ENCODE measurements at regions not wholly inside any gene's neighbourhood (a gene's known extent, or its start where the extent isn't known, plus 50 kb on each side); places are given as distances from the start of the nearest gene placed in this dataset.

- Histone ChIP-seq H3K27ac (ENCODE audit: low read depth, low read length) (no peak overlapping the region), H3K4me3 (ENCODE audit: low read depth, low read length) (no peak overlapping the region), H3K4me1 (ENCODE audit: control insufficient read depth, insufficient read depth, low read length) (peaks cover under 1% of the 10 kb centered on the region; the same call in 1 of the 2 replicates), H3K36me3 (ENCODE audit: control insufficient read depth, insufficient read depth, low read length) (no peaks in the 10 kb centered on the region), H3K27me3 (ENCODE audit: control insufficient read depth, insufficient read depth, low read length) (no peaks in the 10 kb centered on the region), H3K9ac (ENCODE audit: low read length) (no peak overlapping the region), H3K9me3 (ENCODE audit: control insufficient read depth, insufficient read depth, low read depth, low read length) (peaks cover 8% of the 10 kb centered on the region; the same call in 1 of the 2 replicates)
Observed at GRCh38 chr10:121662531-121662930, 64.3 kb upstream of the FGFR2 start.

- Histone ChIP-seq H3K4me1 (ENCODE audit: control insufficient read depth, insufficient read depth, low read length) (no peaks in the 10 kb centered on the region), H3K27ac (ENCODE audit: low read depth, low read length) (no peak overlapping the region), H3K9me3 (ENCODE audit: control insufficient read depth, insufficient read depth, low read depth, low read length) (peaks cover 8% of the 10 kb centered on the region; the same call in 1 of the 2 replicates)
Observed at GRCh38 chr10:121661451-121661851, 63.2 kb upstream of the FGFR2 start.

GRCh38 chr10:121659236-121659635, 61.0 kb upstream of the FGFR2 start:
- H3K27me3 ChIP-seq (ENCODE audit: control insufficient read depth, insufficient read depth, low read length): no peaks in the 10 kb centered on the region
- no peak overlapping the region for H3K9ac ChIP-seq (ENCODE audit: low read length)
- H3K9me3 ChIP-seq (ENCODE audit: control insufficient read depth, insufficient read depth, low read depth, low read length): no peaks in the 10 kb centered on the region
- H3K4me3 ChIP-seq (ENCODE audit: low read depth, low read length): no peak overlapping the region
- H3K4me1 ChIP-seq (ENCODE audit: control insufficient read depth, insufficient read depth, low read length): peaks cover 2% of the 10 kb centered on the region
- H3K36me3 ChIP-seq (ENCODE audit: control insufficient read depth, insufficient read depth, low read length): no peaks in the 10 kb centered on the region
- H3K27ac ChIP-seq (ENCODE audit: low read depth, low read length): no peak overlapping the region

More at GRCh38 chr10:121661451-121661851, 63.2 kb upstream of the FGFR2 start:
- no peaks in the 10 kb centered on the region for H3K27me3 ChIP-seq (ENCODE audit: control insufficient read depth, insufficient read depth, low read length)
- H3K36me3 ChIP-seq (ENCODE audit: control insufficient read depth, insufficient read depth, low read length): no peaks in the 10 kb centered on the region
- no peak overlapping the region for H3K4me3 ChIP-seq (ENCODE audit: low read depth, low read length)
- H3K9ac ChIP-seq (ENCODE audit: low read length): no peak overlapping the region

DNA sequence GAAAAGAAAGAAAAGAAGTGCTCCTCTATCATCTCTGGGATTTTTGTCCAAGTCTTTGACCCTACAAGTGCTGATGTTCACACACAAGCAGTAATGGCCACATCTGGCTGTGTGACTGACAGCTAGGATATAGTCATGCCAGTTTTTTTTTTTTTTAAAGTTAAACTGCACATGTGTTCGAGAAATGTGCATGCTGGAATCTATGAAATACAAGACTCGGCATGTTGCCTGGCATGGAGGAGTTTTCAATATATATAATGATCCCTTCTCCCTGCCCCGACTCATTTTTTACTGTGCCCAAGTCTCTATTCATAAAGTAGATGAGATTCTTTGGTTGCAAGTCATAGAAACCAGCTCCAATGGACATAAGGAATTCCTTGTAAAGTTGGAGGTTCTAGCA, 60.4 kb upstream of the FGFR2 start:
- H3K9me3 ChIP-seq (ENCODE audit: control insufficient read depth, insufficient read depth, low read depth, low read length): peaks cover 6% of the 10 kb centered on the region; the same call in 1 of the 2 replicates

DNA sequence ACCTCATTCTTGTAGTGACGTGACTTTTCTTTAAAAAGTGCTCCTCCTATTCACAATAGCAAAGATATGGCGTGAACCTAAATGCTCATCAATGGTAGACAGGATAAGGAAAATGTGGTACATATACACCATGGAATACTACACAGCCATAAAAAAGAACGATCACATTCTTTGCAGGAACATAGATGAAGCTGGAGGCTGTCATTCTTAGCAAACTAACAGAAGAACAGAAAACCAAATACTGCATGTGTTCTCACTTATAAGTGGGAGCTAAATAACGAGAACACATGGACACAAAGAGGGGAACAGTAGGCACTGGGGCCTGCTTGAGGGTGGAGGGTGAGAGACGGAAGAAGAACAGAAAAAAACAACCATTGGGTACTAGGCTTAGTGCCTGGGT, 59.9 kb upstream of the FGFR2 start:
- H3K27me3 ChIP-seq (ENCODE audit: control insufficient read depth, insufficient read depth, low read length): no peaks in the 10 kb centered on the region
- peaks cover 8% of the 10 kb centered on the region; the same call in 1 of the 2 replicates for H3K9me3 ChIP-seq (ENCODE audit: control insufficient read depth, insufficient read depth, low read depth, low read length)
- H3K36me3 ChIP-seq (ENCODE audit: control insufficient read depth, insufficient read depth, low read length): no peaks in the 10 kb centered on the region
- H3K4me1 ChIP-seq (ENCODE audit: control insufficient read depth, insufficient read depth, low read length): peaks cover 5% of the 10 kb centered on the region
- no peak overlapping the region for H3K27ac ChIP-seq (ENCODE audit: low read depth, low read length)
- no peak overlapping the region for H3K9ac ChIP-seq (ENCODE audit: low read length)
- no peak overlapping the region for H3K4me3 ChIP-seq (ENCODE audit: low read depth, low read length)

More for the DNA sequence above, 60.4 kb upstream of the FGFR2 start:
- H3K4me3 ChIP-seq (ENCODE audit: low read depth, low read length): no peak overlapping the region
- H3K4me1 ChIP-seq (ENCODE audit: control insufficient read depth, insufficient read depth, low read length): peaks cover 5% of the 10 kb centered on the region
- H3K27ac ChIP-seq (ENCODE audit: low read depth, low read length): no peak overlapping the region
- H3K27me3 ChIP-seq (ENCODE audit: control insufficient read depth, insufficient read depth, low read length): no peaks in the 10 kb centered on the region
- no peaks in the 10 kb centered on the region for H3K36me3 ChIP-seq (ENCODE audit: control insufficient read depth, insufficient read depth, low read length)
- no peak overlapping the region for H3K9ac ChIP-seq (ENCODE audit: low read length)

- H3K4me1 ChIP-seq (ENCODE audit: control insufficient read depth, insufficient read depth, low read length): peaks cover 5% of the 10 kb centered on the region
- H3K4me3 ChIP-seq (ENCODE audit: low read depth, low read length): no peak overlapping the region
- H3K9me3 ChIP-seq (ENCODE audit: control insufficient read depth, insufficient read depth, low read depth, low read length): peaks cover 8% of the 10 kb centered on the region; the same call in 1 of the 2 replicates
- H3K27ac ChIP-seq (ENCODE audit: low read depth, low read length): no peak overlapping the region
- H3K36me3 ChIP-seq (ENCODE audit: control insufficient read depth, insufficient read depth, low read length): no peaks in the 10 kb centered on the region
- no peak overlapping the region for H3K9ac ChIP-seq (ENCODE audit: low read length)
- H3K27me3 ChIP-seq (ENCODE audit: control insufficient read depth, insufficient read depth, low read length): no peaks in the 10 kb centered on the region
Observed at GRCh38 chr10:121655254-121656144, 57.3 kb upstream of the FGFR2 start.

- H3K36me3 ChIP-seq (ENCODE audit: control insufficient read depth, insufficient read depth, low read length): no peaks in the 10 kb centered on the region
- no peaks in the 10 kb centered on the region for H3K27me3 ChIP-seq (ENCODE audit: control insufficient read depth, insufficient read depth, low read length)
- H3K4me1 ChIP-seq (ENCODE audit: control insufficient read depth, insufficient read depth, low read length): peaks cover 5% of the 10 kb centered on the region
- no peak overlapping the region for H3K9ac ChIP-seq (ENCODE audit: low read length)
- H3K27ac ChIP-seq (ENCODE audit: low read depth, low read length): no peak overlapping the region
- H3K4me3 ChIP-seq (ENCODE audit: low read depth, low read length): no peak overlapping the region
- H3K9me3 ChIP-seq (ENCODE audit: control insufficient read depth, insufficient read depth, low read depth, low read length): peaks cover 8% of the 10 kb centered on the region; the same call in 1 of the 2 replicates
Observed at GRCh38 chr10:121654021-121654545, 55.8 kb upstream of the FGFR2 start.

DNA sequence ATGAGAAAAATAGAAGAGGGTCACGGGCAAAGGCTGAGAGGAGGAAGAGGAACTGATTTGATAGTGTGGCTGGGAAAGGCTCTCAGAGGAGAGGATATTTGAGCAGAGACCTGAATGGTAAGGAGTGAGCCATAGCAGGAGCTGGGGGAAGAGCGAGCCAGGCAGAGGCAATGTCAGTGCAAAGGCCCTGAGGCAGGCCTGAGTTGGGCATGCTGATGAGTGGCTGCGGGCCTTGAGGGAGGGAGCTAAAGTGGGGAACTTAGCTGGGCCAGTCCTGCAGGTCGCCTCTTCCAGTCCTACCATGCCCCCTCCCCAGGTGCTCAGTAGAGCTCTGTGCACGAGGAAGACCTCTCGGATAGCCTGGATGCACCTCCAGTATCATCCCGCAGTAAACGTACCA, 55.4 kb upstream of the FGFR2 start:
- Histone ChIP-seq H3K9ac (ENCODE audit: low read length) (no peak overlapping the region), H3K9me3 (ENCODE audit: control insufficient read depth, insufficient read depth, low read depth, low read length) (peaks cover 8% of the 10 kb centered on the region; the same call in 1 of the 2 replicates), H3K27me3 (ENCODE audit: control insufficient read depth, insufficient read depth, low read length) (no peaks in the 10 kb centered on the region), H3K4me3 (ENCODE audit: low read depth, low read length) (no peak overlapping the region), H3K27ac (ENCODE audit: low read depth, low read length) (no peak overlapping the region), H3K4me1 (ENCODE audit: control insufficient read depth, insufficient read depth, low read length) (peaks cover 5% of the 10 kb centered on the region), H3K36me3 (ENCODE audit: control insufficient read depth, insufficient read depth, low read length) (no peaks in the 10 kb centered on the region)

- H3K27ac ChIP-seq (ENCODE audit: low read depth, low read length): no peak overlapping the region
- peaks cover 16% of the 10 kb centered on the region; the same call in 1 of the 2 replicates for H3K4me1 ChIP-seq (ENCODE audit: control insufficient read depth, insufficient read depth, low read length)
- H3K27me3 ChIP-seq (ENCODE audit: control insufficient read depth, insufficient read depth, low read length): no peaks in the 10 kb centered on the region
- peaks cover under 1% of the 10 kb centered on the region; the same call in 1 of the 2 replicates for H3K9me3 ChIP-seq (ENCODE audit: control insufficient read depth, insufficient read depth, low read depth, low read length)
- H3K36me3 ChIP-seq (ENCODE audit: control insufficient read depth, insufficient read depth, low read length): no peaks in the 10 kb centered on the region
- no peak overlapping the region for H3K4me3 ChIP-seq (ENCODE audit: low read depth, low read length)
- H3K9ac ChIP-seq (ENCODE audit: low read length): no peak overlapping the region
Observed at GRCh38 chr10:121648493-121648892, 50.2 kb upstream of the FGFR2 start.

- Histone ChIP-seq H3K4me1 (ENCODE audit: control insufficient read depth, insufficient read depth, low read length) (peaks cover 16% of the 10 kb centered on the region; the same call in 1 of the 2 replicates), H3K9me3 (ENCODE audit: control insufficient read depth, insufficient read depth, low read depth, low read length) (no peaks in the 10 kb centered on the region), H3K27ac (ENCODE audit: low read depth, low read length) (no peak overlapping the region), H3K4me3 (ENCODE audit: low read depth, low read length) (no peak overlapping the region), H3K27me3 (ENCODE audit: control insufficient read depth, insufficient read depth, low read length) (no peaks in the 10 kb centered on the region), H3K9ac (ENCODE audit: low read length) (no peak overlapping the region), H3K36me3 (ENCODE audit: control insufficient read depth, insufficient read depth, low read length) (no peaks in the 10 kb centered on the region)
Observed at GRCh38 chr10:121648059-121648458, 49.8 kb upstream of the FGFR2 start.
